ENCODE measurements at regions not wholly inside any gene's neighbourhood (a gene's known extent, or its start where the extent isn't known, plus 50 kb on each side); places are given as distances from the start of the nearest gene placed in this dataset.

- TF ChIP-seq, protein P1, sequence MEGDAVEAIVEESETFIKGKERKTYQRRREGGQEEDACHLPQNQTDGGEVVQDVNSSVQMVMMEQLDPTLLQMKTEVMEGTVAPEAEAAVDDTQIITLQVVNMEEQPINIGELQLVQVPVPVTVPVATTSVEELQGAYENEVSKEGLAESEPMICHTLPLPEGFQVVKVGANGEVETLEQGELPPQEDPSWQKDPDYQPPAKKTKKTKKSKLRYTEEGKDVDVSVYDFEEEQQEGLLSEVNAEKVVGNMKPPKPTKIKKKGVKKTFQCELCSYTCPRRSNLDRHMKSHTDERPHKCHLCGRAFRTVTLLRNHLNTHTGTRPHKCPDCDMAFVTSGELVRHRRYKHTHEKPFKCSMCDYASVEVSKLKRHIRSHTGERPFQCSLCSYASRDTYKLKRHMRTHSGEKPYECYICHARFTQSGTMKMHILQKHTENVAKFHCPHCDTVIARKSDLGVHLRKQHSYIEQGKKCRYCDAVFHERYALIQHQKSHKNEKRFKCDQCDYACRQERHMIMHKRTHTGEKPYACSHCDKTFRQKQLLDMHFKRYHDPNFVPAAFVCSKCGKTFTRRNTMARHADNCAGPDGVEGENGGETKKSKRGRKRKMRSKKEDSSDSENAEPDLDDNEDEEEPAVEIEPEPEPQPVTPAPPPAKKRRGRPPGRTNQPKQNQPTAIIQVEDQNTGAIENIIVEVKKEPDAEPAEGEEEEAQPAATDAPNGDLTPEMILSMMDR (IDR thresholded peaks at IDR 0.05), result no peak
- no peak for TF ChIP-seq EZH2 (IDR thresholded peaks at IDR 0.05; ENCODE audit: borderline replicate concordance, insufficient read depth, low read depth, low read length, poor library complexity, severe bottlenecking)
Measured at GRCh38 chr12:76137606-76138005, 53.1 kb upstream of the NAP1L1 start.
